ENCODE measurements at regions not wholly inside any gene's neighbourhood (a gene's known extent, or its start where the extent isn't known, plus 50 kb on each side); places are given as distances from the start of the nearest gene placed in this dataset.

GRCh38 chr3:116961106-116961505 lies 251.5 kb downstream of the TUSC7 start:
- TF ChIP-seq CTCF (IDR thresholded peaks at IDR 0.05; ENCODE audit: insufficient read depth, low read depth, low read length) (no peak), EZH2 (IDR thresholded peaks at IDR 0.05; ENCODE audit: insufficient read depth, low read length) (no peak)

Data from astrocyte (in vitro differentiated cells and primary cell).